Endothelial cell of umbilical vein (primary cell): ENCODE measurements at regions not wholly inside any gene's neighbourhood (a gene's known extent, or its start where the extent isn't known, plus 50 kb on each side); places are given as distances from the start of the nearest gene placed in this dataset.

ENCODE experiments used
- CTCF ChIP-seq, 2 donors: IDR thresholded peaks; 1 replicate in 1 of 2; 2 replicates in 1 of 2; pipeline ENCODE4 v1.5.1; 2011; ENCODE audit warnings: low read length in 2 of 2, mild to moderate bottlenecking in 2 of 2, moderate library complexity in 2 of 2, control low read depth in 1 of 2, inconsistent platforms in 1 of 2, low read depth in 1 of 2; ENCODE audit not compliant: insufficient read depth in 1 of 2; ENCODE audit errors: extremely low read depth in 1 of 2
- POLR2A ChIP-seq: IDR thresholded peaks from 2 replicates; pipeline ENCODE4 v1.6.1; 2012; ENCODE audit warnings: low read depth, mild to moderate bottlenecking, control low read depth, low read length
- POLR2AphosphoS5 ChIP-seq: IDR thresholded peaks from 2 replicates; pipeline ENCODE4 v1.6.1; 2012; ENCODE audit warnings: low read depth, mild to moderate bottlenecking, control low read depth, low read length, moderate library complexity; ENCODE audit not compliant: insufficient read depth

- TF ChIP-seq CTCF (IDR thresholded peaks at IDR 0.05; ENCODE audit: extremely low read depth in 1 of 2, insufficient read depth in 1 of 2, low read depth in 1 of 2, low read length in 2 of 2) (no peak), POLR2AphosphoS5 (no peak), POLR2A (no peak)
These were observed 521.1 kb upstream of the DAB2 start for GRCh38 chr5:39945870-39946269.
